ENCODE measurements at regions not wholly inside any gene's neighbourhood (a gene's known extent, or its start where the extent isn't known, plus 50 kb on each side); places are given as distances from the start of the nearest gene placed in this dataset.

DNA sequence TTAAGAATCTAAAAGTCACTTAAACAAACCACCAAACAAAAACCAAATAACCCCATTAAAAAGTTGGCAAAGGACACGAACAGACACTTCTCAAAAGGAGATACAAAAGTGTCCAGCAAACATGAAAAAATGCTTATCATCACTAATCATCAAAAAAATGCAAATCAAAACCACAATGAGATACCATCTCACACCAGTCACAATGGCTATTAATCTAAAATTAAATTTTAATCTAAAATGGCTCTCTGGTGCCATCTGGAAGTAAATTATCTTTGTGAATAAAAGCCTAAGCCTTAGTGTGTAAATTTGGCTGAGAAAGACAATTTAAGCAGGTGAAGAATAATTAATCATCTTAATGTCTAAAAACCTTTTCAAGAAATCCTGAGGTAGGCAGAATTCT, 204.5 kb upstream of the PPFIA2 start:
- Histone ChIP-seq H3K4me3 (ENCODE audit: low read length in 2 of 2) (no peak overlapping the region), H3K4me1 (ENCODE audit: control insufficient read depth in 2 of 2, insufficient read depth in 2 of 2, low read length in 2 of 2) (no peaks in the 10 kb centered on the region), H3K27me3 (ENCODE audit: control insufficient read depth in 2 of 2, insufficient read depth in 1 of 2, low read length in 1 of 2) (no peaks in the 10 kb centered on the region), H3K9me3 (ENCODE audit: control insufficient read depth in 2 of 2, insufficient read depth in 1 of 2, low read length in 1 of 2) (no peaks in the 10 kb centered on the region), H3K36me3 (ENCODE audit: control insufficient read depth in 2 of 2, insufficient read depth in 2 of 2, low read length in 1 of 2) (no peaks in the 10 kb centered on the region), H3K27ac (ENCODE audit: low read depth in 1 of 2, low read length in 1 of 2) (no peak overlapping the region)
- WGBS = 75% methylated on average over 1 of the region's 1 CpG
- no peak for DNase-seq (ENCODE audit: low read depth in 6 of 9, low spot score in 9 of 9)

DNA sequence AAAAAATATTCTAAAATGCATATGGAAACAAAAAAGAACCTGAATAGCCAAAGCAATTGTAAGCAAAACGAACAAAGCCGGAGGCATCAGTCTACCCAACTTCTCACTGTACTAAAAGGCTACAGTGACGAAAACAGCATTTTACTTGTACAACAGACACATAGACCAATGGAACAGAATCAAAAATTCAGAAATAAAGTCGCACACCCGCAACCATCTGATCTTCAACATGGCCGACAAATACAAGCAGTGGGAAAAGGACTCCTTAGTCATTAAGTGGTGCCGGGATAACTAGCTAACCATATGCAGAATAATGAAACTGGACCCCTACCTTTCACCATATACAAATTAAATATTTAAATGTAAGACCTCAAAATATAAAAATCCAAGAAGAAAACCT, 203.9 kb upstream of the PPFIA2 start:
- H3K27me3 ChIP-seq (ENCODE audit: control insufficient read depth in 2 of 2, insufficient read depth in 1 of 2, low read length in 1 of 2) = no peaks in the 10 kb centered on the region
- H3K4me1 ChIP-seq (ENCODE audit: control insufficient read depth in 2 of 2, insufficient read depth in 2 of 2, low read length in 2 of 2) = no peaks in the 10 kb centered on the region
- H3K9me3 ChIP-seq (ENCODE audit: control insufficient read depth in 2 of 2, insufficient read depth in 1 of 2, low read length in 1 of 2) = no peaks in the 10 kb centered on the region
- no peak overlapping the region for H3K4me3 ChIP-seq (ENCODE audit: low read length in 2 of 2)
- H3K36me3 ChIP-seq (ENCODE audit: control insufficient read depth in 2 of 2, insufficient read depth in 2 of 2, low read length in 1 of 2) = no peaks in the 10 kb centered on the region
- H3K27ac ChIP-seq (ENCODE audit: low read depth in 1 of 2, low read length in 1 of 2) = no peak overlapping the region
- DNase-seq (ENCODE audit: low read depth in 6 of 9, low spot score in 9 of 9) = no peak
- WGBS = 98% methylated on average over 7 of the region's 7 CpGs

DNA sequence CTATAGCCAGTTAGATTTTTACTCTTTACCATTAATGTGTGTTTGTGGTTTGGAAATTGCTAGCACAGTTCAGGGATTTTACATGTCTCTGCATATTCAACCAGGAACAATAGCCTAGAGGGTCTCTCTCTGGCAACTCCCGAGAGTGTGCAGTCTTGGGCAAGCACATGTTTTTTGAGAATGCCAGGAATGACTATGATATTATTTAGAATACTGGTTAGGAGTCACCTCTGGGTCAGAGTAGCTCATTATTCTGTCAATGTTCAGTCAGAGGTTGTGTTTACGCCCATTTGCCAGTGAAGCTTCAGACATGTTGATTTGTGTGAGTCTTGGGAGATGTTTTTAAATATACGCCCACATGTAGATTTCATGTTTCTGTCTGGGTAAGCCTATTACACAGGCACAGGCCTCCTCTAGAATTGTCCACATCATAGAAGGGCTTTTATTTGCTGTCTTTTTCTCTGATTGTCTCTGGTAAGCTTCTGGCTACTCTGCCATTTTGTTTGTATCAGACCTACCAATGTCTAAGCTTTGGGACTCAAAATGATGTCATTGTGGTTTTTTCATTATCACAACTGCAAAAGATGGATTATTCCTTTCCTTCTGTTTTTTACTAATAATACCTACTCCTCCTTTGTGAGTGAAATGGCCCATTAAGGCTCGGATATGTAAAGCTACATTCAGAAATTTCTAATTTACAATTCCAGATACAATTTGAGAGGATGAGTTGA, 203.1 kb upstream of the PPFIA2 start:
- WGBS = 94% methylated on average over 4 of the region's 4 CpGs
- no peak overlapping the region for H3K27ac ChIP-seq (ENCODE audit: low read depth in 1 of 2, low read length in 1 of 2)
- DNase-seq (ENCODE audit: low read depth in 6 of 9, low spot score in 9 of 9) = no peak

DNA sequence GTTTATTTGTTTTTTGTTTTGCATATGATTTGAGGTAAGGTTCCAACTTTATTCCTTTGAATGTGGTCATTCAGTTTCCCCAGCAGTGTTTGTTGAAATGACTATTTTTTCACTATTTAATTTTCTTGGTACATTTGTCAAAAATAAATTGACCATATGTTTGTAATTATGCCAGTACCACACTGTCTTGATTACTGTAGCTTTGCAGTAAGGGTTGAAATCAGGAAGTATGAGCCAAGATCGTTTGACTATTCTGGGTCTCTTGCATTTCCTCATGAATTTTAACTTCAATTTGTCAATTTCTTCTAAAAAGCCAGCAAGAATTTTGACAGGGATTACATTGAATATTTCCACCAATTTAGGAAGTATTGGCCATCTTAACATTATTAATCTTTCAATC, 199.3 kb upstream of the PPFIA2 start:
- 24% methylated on average over 1 of the region's 1 CpG for WGBS
- H3K27ac ChIP-seq (ENCODE audit: low read depth in 1 of 2, low read length in 1 of 2) = no peak overlapping the region
- no peaks in the 10 kb centered on the region for H3K36me3 ChIP-seq (ENCODE audit: control insufficient read depth in 2 of 2, insufficient read depth in 2 of 2, low read length in 1 of 2)
- DNase-seq (ENCODE audit: low read depth in 6 of 9, low spot score in 9 of 9) = no peak
- H3K9me3 ChIP-seq (ENCODE audit: control insufficient read depth in 2 of 2, insufficient read depth in 1 of 2, low read length in 1 of 2) = no peaks in the 10 kb centered on the region
- no peak overlapping the region for H3K4me3 ChIP-seq (ENCODE audit: low read length in 2 of 2)
- H3K4me1 ChIP-seq (ENCODE audit: control insufficient read depth in 2 of 2, insufficient read depth in 2 of 2, low read length in 2 of 2) = no peaks in the 10 kb centered on the region
- H3K27me3 ChIP-seq (ENCODE audit: control insufficient read depth in 2 of 2, insufficient read depth in 1 of 2, low read length in 1 of 2) = no peaks in the 10 kb centered on the region

More for the DNA sequence above, 203.1 kb upstream of the PPFIA2 start:
- H3K36me3 ChIP-seq (ENCODE audit: control insufficient read depth in 2 of 2, insufficient read depth in 2 of 2, low read length in 1 of 2) = no peaks in the 10 kb centered on the region
- H3K4me1 ChIP-seq (ENCODE audit: control insufficient read depth in 2 of 2, insufficient read depth in 2 of 2, low read length in 2 of 2) = no peaks in the 10 kb centered on the region
- H3K4me3 ChIP-seq (ENCODE audit: low read length in 2 of 2) = no peak overlapping the region
- H3K9me3 ChIP-seq (ENCODE audit: control insufficient read depth in 2 of 2, insufficient read depth in 1 of 2, low read length in 1 of 2) = no peaks in the 10 kb centered on the region
- H3K27me3 ChIP-seq (ENCODE audit: control insufficient read depth in 2 of 2, insufficient read depth in 1 of 2, low read length in 1 of 2) = no peaks in the 10 kb centered on the region

DNA sequence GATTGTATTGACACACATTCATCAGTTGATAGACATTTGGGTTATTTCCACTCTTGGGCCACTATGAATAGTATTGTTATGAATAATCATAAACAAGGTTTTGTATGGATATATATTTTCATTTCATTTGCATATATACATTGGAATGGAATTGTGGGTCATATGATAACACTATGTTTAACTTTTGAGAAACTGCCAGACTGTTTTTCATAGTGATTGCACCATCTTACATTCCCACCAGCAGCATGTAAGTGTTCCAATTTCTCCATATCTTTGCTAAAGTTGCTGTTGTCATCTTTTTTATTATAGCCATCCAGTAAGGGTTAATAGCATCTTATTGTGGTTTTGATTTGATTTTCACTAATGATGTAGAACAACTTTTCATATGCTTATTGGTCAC, 198.5 kb upstream of the PPFIA2 start:
- no peak for DNase-seq (ENCODE audit: low read depth in 6 of 9, low spot score in 9 of 9)
- Histone ChIP-seq H3K36me3 (ENCODE audit: control insufficient read depth in 2 of 2, insufficient read depth in 2 of 2, low read length in 1 of 2) (no peaks in the 10 kb centered on the region), H3K4me1 (ENCODE audit: control insufficient read depth in 2 of 2, insufficient read depth in 2 of 2, low read length in 2 of 2) (no peaks in the 10 kb centered on the region), H3K4me3 (ENCODE audit: low read length in 2 of 2) (no peak overlapping the region), H3K27me3 (ENCODE audit: control insufficient read depth in 2 of 2, insufficient read depth in 1 of 2, low read length in 1 of 2) (no peaks in the 10 kb centered on the region), H3K27ac (ENCODE audit: low read depth in 1 of 2, low read length in 1 of 2) (no peak overlapping the region), H3K9me3 (ENCODE audit: control insufficient read depth in 2 of 2, insufficient read depth in 1 of 2, low read length in 1 of 2) (no peaks in the 10 kb centered on the region)

DNA sequence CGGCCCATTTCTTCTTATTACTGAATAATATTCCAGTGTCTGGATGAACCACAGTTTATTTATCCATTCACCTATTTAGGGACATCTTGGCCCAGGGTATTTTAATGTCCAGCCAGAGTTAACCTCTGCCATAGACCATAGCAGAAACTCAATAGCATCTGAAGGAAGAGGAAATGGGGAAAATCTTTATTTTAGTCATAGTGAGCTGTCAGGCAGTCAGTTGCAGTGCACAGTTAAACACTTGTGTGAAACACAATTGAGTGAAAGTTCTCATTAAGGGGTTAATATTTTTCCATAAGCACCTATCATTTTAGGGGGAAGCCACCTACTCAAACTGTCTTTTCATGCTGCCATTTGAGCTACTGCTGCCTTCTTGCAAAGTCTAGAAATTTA, 197.3 kb upstream of the PPFIA2 start:
- no peaks in the 10 kb centered on the region for H3K4me1 ChIP-seq (ENCODE audit: control insufficient read depth in 2 of 2, insufficient read depth in 2 of 2, low read length in 2 of 2)
- 98% methylated on average over 1 of the region's 1 CpG for WGBS
- no peak overlapping the region for H3K27ac ChIP-seq (ENCODE audit: low read depth in 1 of 2, low read length in 1 of 2)
- no peak for DNase-seq (ENCODE audit: low read depth in 6 of 9, low spot score in 9 of 9)
- no peaks in the 10 kb centered on the region for H3K36me3 ChIP-seq (ENCODE audit: control insufficient read depth in 2 of 2, insufficient read depth in 2 of 2, low read length in 1 of 2)
- H3K27me3 ChIP-seq (ENCODE audit: control insufficient read depth in 2 of 2, insufficient read depth in 1 of 2, low read length in 1 of 2) = no peaks in the 10 kb centered on the region
- no peak overlapping the region for H3K4me3 ChIP-seq (ENCODE audit: low read length in 2 of 2)
- no peaks in the 10 kb centered on the region for H3K9me3 ChIP-seq (ENCODE audit: control insufficient read depth in 2 of 2, insufficient read depth in 1 of 2, low read length in 1 of 2)

DNA sequence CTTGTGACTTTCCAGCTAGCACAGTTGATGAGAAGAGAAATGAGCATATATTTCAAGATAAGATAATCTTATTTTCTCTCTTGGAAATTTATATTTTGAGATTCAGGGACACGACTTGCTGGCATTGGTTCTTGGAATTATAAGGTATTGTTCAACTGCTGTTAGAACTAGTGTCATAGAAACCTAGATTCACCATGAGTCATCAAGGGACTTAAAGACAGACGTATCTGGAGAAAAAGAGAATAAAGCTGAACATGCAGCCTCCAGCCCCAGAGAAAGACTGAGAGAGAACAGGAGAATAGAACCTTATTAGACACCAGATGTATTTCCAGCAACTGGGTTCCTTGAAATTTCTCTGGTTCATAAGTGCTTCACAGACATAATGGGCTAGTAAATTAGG, 194.4 kb upstream of the PPFIA2 start:
- Histone ChIP-seq H3K27me3 (ENCODE audit: control insufficient read depth in 2 of 2, insufficient read depth in 1 of 2, low read length in 1 of 2) (no peaks in the 10 kb centered on the region), H3K36me3 (ENCODE audit: control insufficient read depth in 2 of 2, insufficient read depth in 2 of 2, low read length in 1 of 2) (no peaks in the 10 kb centered on the region), H3K27ac (ENCODE audit: low read depth in 1 of 2, low read length in 1 of 2) (no peak overlapping the region), H3K4me3 (ENCODE audit: low read length in 2 of 2) (no peak overlapping the region), H3K9me3 (ENCODE audit: control insufficient read depth in 2 of 2, insufficient read depth in 1 of 2, low read length in 1 of 2) (no peaks in the 10 kb centered on the region), H3K4me1 (ENCODE audit: control insufficient read depth in 2 of 2, insufficient read depth in 2 of 2, low read length in 2 of 2) (no peaks in the 10 kb centered on the region)
- 85% methylated on average over 2 of the region's 2 CpGs for WGBS
- no peak for DNase-seq (ENCODE audit: low read depth in 6 of 9, low spot score in 9 of 9)

DNA sequence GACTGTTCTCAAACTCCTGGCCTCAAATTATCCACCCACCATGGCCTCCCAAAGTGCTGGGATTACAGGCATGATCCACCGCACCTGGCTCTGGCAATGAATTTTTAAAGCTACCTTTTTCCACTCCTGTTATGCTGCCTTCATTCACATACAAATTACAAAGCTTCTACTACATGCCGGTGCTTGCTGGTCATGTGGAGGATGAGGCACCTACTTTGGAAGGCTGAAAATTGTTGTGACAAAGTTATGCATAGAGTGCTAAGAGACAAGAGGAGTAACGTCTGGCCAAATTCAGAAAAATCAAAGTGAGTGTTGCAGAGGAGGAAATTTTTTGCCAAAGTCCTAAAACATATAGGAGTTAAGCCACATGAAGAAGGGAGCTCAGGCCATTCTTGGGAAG, 191.7 kb upstream of the PPFIA2 start:
- H3K27ac ChIP-seq (ENCODE audit: low read depth in 1 of 2, low read length in 1 of 2) = no peak overlapping the region
- no peaks in the 10 kb centered on the region for H3K4me1 ChIP-seq (ENCODE audit: control insufficient read depth in 2 of 2, insufficient read depth in 2 of 2, low read length in 2 of 2)
- H3K4me3 ChIP-seq (ENCODE audit: low read length in 2 of 2) = no peak overlapping the region
- H3K27me3 ChIP-seq (ENCODE audit: control insufficient read depth in 2 of 2, insufficient read depth in 1 of 2, low read length in 1 of 2) = no peaks in the 10 kb centered on the region
- H3K9me3 ChIP-seq (ENCODE audit: control insufficient read depth in 2 of 2, insufficient read depth in 1 of 2, low read length in 1 of 2) = no peaks in the 10 kb centered on the region
- 90% methylated on average over 3 of the region's 3 CpGs for WGBS
- no peaks in the 10 kb centered on the region for H3K36me3 ChIP-seq (ENCODE audit: control insufficient read depth in 2 of 2, insufficient read depth in 2 of 2, low read length in 1 of 2)
- no peak for DNase-seq (ENCODE audit: low read depth in 6 of 9, low spot score in 9 of 9)

DNA sequence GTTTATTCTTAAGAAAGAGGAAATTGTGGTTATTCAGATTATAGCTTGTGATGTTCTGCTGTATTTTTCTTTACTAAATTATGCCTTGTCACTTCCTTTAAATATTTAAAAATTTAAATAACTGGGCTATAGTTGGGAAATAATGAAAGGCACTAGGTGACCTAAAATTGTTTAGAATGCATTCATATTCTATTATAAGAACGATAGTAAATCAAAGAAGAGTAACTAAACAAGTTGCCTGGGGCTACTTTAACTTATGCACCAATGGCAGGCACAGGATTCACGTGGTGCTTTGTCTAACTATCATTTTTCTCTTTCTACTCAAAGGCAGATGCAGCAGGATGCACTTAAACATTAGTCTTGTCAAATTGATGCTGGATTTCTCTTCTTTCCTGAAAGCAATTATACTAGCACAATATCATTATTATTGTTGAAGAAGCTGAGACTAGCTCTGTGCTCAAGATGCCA, 190.7 kb upstream of the PPFIA2 start:
- no peaks in the 10 kb centered on the region for H3K36me3 ChIP-seq (ENCODE audit: control insufficient read depth in 2 of 2, insufficient read depth in 2 of 2, low read length in 1 of 2)
- H3K27ac ChIP-seq (ENCODE audit: low read depth in 1 of 2, low read length in 1 of 2) = no peak overlapping the region
- no peaks in the 10 kb centered on the region for H3K27me3 ChIP-seq (ENCODE audit: control insufficient read depth in 2 of 2, insufficient read depth in 1 of 2, low read length in 1 of 2)
- no peaks in the 10 kb centered on the region for H3K4me1 ChIP-seq (ENCODE audit: control insufficient read depth in 2 of 2, insufficient read depth in 2 of 2, low read length in 2 of 2)
- no peaks in the 10 kb centered on the region for H3K9me3 ChIP-seq (ENCODE audit: control insufficient read depth in 2 of 2, insufficient read depth in 1 of 2, low read length in 1 of 2)
- H3K4me3 ChIP-seq (ENCODE audit: low read length in 2 of 2) = no peak overlapping the region
- no peak for DNase-seq (ENCODE audit: low read depth in 6 of 9, low spot score in 9 of 9)
- WGBS = 4% methylated on average over 2 of the region's 2 CpGs
